HG02571 (cell line): ENCODE measurements at regions not wholly inside any gene's neighbourhood (a gene's known extent, or its start where the extent isn't known, plus 50 kb on each side); places are given as distances from the start of the nearest gene placed in this dataset.
A peak's percentile ranks its signal among the peaks of the same experiment; 100 is the strongest.
"Not testable (repeated sequence)": the region's sequence is repeated elsewhere in the genome, so short reads cannot be mapped to it uniquely, and the experiment has no call there.

Experiments used
- ATAC-seq: cut with Tn5 transposase; IDR thresholded peaks from one replicate; pipeline ENCODE4 v1.9.1; 2021; ENCODE audit warnings: mild to moderate bottlenecking, moderate library complexity; ENCODE audit not compliant: unreplicated experiment

DNA sequence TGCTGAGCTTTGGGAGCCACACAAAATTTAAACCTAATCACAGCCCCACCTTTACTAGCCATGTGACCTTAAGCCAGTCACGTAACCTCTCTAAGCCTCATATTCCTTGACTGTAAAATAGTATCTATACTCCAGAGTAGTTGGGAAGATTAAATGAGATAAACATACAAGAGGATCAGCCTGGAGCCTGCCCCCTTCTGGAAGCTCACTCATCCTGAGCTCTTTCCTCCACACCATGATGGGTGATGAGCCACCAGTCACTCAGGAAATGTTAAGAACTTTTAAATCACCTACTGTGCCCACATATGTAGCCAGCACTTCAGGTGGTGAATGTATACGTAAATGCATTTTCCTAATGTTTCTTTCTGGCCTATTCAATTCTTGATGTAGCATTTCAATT is 195.9 kb upstream of the DDX18 start:
- no peak for ATAC-seq

DNA sequence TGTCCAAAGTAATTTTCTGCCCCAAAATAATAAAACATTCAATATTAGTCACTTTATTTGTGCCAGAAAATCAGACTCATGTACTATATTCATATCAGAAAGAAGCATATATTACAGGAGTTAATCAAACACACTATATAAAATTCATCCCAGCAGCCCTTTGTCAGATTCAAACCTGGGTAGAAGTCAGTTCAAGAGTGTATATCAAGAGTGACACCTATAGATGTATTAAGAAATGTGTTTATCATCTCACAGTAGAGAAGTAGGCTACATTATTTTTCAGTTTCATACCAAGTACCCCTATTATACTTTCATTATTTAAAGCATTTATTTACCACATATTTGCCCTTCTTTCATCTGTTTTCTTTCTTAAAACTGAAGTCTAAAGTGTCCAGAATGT is 193.2 kb upstream of the DDX18 start:
- no peak for ATAC-seq

DNA sequence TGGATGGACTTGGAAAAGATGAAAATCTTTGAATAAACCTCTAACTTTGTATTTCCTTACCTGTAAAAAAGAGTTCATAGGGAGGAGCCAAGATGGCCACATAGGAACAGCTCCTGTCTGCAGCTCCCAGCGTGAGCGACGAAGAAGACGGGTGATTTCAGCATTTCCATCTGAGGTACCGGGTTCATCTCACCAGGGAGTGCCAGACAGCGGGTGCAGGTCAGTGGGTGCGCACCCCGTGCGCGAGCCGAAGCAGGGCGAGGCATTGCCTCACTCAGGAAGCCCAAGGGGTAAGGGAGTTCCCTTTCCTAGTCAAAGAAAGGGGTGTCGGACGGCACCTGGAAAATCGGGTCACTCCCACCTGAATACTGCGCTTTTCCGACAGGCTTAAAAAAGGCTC is 191.3 kb upstream of the DDX18 start:
- ATAC-seq, result not testable (repeated sequence)

DNA sequence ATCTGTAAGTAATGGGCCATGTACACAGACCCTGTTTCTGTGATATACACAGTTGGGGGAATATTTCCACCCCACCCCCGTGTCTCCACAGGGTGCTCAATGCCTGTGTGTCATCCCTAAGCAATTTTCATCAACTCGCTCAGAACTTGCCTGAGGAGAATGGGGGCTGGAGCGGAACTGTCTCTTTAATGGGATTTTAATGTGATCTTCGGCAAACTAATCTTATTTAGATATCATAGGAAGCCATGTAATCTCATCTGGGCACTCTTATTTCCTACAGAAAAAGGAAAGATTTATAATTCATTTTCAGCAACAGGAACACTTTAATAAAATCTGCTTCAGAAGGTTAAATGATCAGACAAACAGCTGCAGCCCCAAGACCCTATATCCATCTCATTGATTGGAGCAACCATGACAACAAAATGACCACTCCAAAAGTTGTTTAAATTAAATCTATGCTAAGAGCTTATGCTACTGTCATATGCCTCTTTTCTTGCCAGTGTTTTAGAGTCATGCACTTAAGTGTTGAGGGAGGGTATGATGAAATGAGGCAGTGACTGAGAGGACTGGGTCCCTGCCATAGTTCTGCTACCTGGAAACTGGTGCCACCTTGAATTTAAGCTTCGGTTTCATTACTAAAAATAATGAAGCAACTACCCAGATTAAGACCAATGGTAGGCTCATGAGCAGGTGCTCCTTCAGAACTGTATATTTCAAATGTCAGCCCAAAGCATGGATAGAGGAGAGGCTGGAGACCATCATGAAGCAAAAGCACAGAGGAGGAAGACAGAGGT is 183.1 kb upstream of the DDX18 start:
- no peak for ATAC-seq

DNA sequence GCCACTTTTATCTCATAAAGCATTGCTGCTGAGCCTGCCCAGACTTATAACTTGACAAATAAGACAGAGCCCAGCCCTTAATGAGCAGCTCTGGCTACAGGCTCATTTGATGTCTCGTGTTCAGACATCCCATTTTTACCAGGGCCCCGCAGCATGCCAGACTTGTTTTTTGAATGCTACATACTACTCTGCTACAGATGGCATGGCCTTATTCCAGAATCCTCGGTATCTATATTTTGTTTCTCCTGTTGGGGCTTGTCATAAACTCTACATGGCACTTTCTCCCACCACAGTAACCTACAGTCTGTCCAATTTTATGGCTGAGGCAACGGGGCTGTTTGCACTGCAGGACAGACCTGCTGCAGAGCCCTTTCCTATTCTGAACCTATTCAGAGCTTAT is 179.0 kb upstream of the DDX18 start:
- ATAC-seq, result no peak

DNA sequence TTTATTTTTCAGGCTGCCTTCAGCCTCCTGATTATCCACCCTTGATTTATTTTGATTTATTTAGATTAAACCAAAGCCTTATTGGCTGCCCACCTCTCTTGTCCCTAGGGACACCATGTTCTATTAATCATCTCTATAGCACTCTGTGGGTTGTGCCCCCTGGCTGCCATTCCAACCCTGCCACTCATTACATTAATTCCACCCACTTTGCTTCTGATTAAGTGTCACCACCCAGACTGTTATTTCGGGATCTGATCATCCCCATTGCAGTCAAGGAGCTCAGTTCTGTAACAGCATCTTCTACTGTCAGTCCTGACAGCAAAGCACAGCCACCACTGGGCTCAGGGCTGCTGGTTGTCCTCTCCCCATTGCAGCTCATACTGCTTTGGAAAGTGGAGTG is 175.1 kb upstream of the DDX18 start:
- no peak for ATAC-seq

DNA sequence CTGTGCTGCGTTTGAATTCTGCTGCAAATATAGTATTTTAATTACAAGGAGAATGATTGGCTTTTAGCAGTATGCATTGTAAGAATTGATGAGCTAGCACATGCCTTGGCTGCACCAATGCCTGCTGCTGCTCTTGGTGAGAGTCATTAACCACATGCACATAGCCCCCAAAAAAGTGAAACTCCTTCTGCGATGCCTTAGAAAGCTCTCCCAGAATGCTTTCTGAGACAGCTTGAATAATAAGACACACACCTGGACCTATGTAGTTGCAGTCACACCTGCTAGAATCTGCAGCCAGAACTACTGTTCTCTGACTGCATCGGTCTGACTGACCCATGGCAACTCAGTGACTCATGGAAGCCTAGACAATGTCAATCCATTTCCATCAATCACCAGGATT is 170.1 kb upstream of the DDX18 start:
- no peak for ATAC-seq

DNA sequence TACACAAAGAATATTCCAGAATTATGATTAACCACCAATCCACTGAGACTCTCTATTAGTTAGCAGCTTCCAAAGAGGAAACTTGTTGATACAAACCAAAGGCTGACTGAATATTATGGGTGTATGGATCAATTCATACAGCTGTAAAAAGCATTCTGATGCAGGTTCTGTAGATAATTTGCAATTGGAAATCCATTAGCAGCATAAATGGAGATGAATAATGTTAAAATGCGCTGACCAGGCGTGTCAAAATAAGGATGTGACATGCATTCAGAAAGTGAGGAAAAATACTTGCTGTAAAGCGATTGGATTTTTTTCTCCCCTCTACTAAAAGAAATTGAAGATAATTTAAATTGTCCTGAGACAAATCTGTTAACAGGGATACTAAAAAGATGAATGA is 169.0 kb upstream of the DDX18 start:
- ATAC-seq, result no peak

DNA sequence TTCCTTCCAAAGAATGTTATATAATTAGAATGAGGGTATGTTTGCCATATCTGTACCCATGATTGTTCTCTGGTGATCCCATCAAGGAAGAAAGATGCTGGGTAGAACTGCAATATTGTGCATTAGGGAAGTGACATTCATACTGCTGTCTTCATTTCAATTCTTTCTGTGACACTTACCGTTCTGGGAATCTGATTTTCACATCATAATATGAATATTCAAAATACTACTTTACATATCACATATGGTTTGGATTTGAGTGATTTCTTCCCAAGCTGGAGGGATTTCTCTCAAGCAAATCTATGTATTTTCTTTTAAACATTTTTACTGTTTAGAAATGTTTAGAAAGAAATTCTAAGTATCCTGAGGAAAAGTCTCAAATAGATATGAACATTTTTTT is 168.4 kb upstream of the DDX18 start:
- ATAC-seq, result no peak

DNA sequence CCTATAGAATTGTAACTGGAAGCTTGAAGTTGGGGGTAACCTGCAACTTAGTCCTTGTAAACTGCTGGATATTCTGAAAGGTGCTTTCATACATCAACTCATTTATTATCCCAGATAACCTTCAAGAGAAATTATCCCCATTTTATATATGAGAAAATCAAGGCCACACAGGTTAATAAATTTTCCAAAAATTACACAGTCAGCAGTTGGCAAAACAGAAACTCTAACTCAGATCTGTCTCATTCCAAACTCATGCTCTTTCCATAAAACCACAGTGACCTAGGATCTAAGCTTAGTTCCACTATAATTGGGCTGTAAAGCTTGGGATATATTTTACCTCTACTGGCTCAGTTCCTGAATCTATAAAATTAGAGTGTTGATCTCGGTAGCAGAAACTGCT is 167.6 kb upstream of the DDX18 start:
- ATAC-seq, result no peak

DNA sequence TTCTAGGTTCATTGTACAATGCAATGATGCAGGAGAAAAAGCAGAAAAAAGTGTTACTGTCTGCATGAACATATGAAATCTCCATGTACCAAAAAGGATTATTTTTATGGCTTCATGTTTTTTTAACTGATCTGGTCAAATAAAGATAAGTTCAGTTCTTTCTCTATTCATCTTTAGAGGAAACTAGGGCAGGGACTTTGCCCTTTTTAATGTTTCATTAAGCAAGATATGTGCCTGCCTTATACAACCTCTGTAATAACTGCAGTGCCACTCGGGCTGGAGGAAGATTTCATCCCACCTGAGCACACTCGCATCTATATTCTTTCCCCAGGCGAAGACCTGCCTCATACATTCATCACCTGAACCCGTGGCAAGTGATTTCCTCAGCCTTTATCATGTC is 157.9 kb upstream of the DDX18 start:
- ATAC-seq, result no peak

DNA sequence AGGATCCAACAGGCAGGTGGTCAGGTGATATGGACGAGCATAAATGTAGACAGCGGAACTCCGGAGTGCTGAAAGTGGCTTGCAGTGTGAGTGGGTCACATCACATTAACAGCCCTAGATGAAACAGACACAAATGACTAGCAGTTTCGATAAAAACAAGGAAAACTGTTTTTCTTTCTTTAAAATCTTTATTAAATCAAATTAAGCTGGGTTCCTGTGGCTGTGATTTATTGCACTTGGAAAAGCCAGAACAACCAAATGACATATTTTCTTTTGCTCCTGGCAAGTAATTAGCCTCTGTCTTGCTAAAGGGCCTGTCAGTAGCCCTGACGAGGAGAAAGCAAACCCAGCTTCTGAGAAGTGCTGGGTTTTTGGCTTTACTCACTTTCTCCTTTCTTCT is 152.9 kb upstream of the DDX18 start:
- no peak for ATAC-seq

DNA sequence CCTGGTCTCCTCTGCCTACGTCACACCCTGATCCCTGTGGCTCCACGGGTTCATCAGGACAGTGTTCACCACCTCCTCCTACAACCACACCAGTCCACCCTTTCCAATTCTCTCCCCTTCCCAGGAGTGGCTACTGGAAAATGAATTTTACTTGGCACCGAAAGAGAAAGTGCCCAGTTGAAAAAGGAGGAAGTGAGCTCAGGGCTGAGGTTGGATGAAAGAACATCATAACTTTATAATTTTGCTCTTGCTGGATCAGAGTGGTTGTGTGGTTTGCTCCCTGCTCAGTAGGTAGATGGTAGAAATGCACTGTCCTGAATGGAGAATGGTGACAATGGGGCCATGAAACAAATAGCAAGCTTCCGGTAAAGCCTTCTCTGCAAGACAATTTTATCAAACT is 140.3 kb upstream of the DDX18 start:
- ATAC-seq, result no peak

DNA sequence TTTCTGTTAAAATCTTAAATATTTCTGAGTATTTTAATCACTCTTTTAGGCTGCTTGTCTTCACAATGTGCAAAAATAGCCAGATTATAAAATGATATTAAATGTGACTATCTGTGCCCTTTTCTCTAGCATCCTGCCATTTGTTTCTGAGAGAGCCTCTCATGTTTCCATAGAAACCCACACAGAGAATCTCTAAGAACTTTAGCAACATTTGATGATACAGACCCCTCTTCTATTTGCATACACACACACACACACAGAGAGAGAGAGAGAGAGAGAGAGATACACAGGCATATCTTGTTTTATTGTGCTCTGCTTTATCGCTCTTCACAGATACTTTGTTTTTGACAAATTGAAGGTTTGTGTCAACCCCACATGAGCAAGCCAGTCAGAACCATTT is 134.5 kb upstream of the DDX18 start:
- no peak for ATAC-seq

DNA sequence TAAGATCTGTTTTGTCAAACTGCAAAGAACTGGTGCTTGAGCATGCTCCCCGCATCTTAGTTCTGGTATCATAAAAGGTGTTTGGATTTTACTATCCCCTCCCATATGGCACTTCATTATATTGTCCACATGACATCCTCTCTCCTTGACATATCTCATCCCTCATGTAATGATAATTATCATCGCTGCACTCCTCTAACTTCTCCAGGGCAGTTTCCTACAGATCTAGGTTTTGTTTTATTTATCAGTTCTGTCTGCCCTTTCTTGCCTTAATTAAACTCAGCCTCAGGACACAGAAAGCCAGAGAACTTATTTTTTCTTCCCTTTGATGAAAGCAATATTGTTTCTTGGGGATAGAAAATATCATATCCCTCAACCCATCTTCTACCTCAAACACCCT is 129.6 kb upstream of the DDX18 start:
- no peak for ATAC-seq

DNA sequence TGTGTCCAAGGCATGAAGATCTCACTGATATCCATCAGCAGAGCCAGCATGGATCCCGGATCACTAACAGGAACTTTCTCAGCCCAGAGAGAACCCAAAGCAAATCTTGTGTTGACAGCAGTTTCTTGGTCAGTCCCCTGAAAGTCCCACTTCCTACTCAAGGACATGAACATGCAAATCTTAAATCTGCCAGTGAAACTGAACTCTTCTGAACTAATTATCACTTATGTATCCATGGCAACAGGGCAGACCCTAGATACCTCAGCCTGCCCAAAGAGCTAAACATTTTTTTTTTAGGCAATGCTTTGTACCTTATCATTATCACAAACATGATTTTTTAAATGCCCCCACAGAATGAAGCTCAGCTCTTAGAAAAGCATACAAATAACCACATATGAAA is 127.8 kb upstream of the DDX18 start:
- peak; percentile 98 for ATAC-seq

DNA sequence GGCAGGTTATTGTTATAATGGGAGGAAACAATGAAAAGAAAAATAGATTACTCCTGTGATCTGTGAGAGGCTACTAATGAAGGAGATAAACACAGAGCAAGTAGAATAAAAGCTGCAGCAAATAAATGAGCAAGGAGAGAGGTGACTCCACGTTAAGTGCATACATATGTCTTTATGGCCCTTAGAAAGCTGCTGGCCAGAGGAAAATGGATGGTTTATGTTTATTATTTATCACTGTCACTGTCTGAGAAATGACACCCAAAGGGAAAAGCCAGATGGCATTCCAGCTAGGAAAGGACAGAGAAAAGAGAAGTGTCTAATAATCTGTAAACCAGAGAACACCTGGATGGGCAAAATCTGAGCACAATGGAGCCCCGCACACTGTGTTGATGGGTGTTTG is 122.9 kb upstream of the DDX18 start:
- ATAC-seq, result no peak

DNA sequence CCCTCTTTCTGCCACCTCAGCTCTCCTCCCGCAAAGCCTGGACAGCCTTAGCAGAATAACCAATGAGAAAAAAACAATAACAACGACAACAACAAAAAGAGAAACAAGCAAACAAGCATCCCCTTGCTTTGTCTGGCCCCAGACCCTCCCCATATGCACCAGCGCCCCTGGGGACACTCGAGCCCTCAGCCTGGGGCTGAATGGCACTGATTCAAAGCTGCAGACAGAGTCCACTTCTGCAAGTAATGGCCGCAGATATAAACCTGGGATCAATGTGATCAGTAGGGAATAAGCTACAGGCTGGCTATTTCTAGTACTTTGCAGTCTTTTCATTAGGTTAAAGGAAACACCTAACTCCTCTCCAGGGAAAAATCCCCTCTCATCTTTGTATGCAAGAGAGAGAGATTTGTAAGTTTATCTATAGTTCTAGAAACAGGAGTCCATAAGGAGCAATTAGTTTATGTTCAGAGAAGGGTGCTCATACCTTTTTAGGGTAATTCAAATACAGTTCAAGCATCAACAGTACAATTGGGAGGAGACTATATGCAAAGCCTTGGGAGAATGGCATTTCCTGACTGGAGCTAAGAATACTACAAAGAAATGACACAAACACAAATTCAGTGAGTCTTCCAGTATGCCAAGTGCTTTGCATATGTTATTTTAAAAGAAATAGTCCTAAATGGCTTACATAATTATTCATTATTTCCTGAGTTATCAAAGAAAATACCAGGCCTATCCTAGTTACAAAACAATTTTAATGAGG is 122.3 kb upstream of the DDX18 start:
- no peak for ATAC-seq

DNA sequence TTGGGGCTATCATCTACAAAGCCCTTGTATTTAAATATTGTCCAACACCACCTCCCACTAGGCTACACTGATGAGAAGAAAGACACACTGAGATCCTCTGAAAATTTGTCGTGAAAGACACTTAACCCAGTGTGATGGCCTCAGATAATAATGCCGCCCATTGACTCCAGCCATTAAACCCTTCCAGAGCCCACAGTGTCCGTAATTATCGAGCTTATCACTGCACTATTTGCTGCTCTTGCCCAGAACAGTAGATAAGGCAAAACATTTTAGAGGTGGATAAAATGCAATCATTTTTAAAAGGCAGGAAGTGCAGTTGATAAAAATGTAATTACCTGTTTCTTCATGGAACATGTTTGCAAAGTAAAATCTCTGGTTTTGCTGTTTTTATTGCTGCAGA is 121.3 kb upstream of the DDX18 start:
- no peak for ATAC-seq

DNA sequence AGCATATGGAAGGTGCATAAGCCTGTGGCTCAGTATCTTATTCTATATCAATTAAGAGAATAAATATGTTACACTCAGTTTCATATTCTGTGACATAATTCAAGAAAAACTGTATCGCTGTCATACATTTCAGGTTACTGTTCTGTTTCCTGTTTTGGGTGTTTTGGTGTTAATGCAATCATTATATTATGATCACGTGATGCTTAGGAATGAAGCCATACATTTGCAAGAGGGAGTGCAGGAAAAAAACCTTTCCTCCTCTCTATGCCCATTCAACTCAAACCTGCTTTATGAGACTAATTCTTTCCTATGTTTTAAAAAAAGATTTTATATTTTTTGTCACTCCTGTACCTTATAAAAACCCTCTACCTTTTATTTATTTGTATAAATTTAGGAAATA is 120.8 kb upstream of the DDX18 start:
- no peak for ATAC-seq

DNA sequence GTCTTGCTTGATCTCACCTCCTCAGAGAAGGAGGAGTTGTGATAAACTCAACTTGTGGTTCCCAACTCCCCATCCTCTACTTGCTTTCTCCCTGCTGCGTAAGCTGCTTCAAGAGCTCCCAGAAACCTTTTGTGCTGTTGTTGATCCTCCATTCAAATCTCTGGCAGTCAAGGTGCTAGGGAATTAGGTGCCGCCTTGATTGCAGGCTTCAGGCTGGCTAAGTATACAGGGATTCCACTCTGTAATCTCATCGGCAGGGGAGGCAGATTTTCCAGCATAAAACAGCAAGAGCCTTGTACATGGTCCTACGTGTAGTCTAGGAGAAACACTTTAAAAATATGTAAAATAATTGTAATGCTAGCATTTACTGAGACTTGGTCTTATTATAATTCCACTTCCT is 116.2 kb upstream of the DDX18 start:
- no peak for ATAC-seq

DNA sequence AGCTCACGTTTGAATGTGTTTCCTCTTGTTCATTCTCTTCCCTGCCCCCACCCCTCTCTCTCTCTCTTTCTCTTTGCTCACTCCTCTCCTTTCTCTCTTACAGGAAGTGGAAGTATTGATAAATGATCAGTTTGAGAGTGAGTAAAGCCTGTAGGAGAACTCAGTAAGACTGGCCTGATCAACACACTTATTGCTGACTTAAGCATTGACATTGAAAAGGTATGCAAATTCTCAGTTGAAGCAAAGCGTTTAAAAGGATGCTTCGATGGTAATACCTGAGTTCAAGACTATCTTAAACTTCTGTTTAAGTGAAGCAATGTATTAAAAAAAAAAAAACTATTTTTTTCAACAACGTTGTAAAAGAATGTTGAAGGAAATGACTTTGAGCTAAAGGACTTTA is 115.7 kb upstream of the DDX18 start:
- ATAC-seq, result no peak

DNA sequence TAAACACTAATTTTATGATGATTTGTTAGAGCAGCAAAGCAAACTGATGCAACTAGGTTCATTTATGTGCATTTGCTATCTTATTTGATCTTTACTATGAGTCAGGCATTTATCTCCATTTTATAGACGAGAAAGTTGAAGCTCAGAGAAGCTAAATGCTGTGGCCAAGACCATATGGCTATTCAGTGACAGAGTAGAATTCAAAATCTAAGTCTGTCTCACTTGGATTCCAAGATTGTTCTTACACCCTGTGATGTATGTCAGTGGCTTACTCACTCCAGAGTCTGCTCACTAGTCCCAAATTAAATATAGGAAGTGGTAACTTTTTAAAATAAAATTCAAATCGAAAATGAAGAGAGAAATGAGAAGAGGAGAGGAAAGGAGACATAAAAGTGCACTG is 114.0 kb upstream of the DDX18 start:
- ATAC-seq, result no peak
